Lower lobe of right lung (tissue), 2 donors: ENCODE measurements at regions not wholly inside any gene's neighbourhood (a gene's known extent, or its start where the extent isn't known, plus 50 kb on each side); places are given as distances from the start of the nearest gene placed in this dataset.

Experiments
- ATAC-seq, 2 donors: fragments of 200-7000 bp; cut with Tn5 transposase; one replicate each; pipeline ENCODE4 v1.9.1; 2020 to 2022; ENCODE audit warnings: mild to moderate bottlenecking in 2 of 2, moderate library complexity in 2 of 2
- DNase-seq: peaks from one replicate; pipeline ENCODE4 v3.0.0-alpha.2; 2020
- H3K27ac ChIP-seq: fragments of 200-600 bp; one replicate; pipeline ENCODE4 v1.8.0; 2022
- H3K27me3 ChIP-seq: fragments of 200-600 bp; one replicate; pipeline ENCODE4 v1.8.0; 2022; ENCODE audit warnings: low read depth
- H3K36me3 ChIP-seq: fragments of 200-600 bp; one replicate; pipeline ENCODE4 v1.8.0; 2022; ENCODE audit warnings: mild to moderate bottlenecking
- H3K4me1 ChIP-seq: fragments of 200-600 bp; one replicate; pipeline ENCODE4 v1.8.0; 2022
- H3K4me3 ChIP-seq: fragments of 200-600 bp; one replicate; pipeline ENCODE4 v1.8.0; 2022; ENCODE audit warnings: mild to moderate bottlenecking
- H3K9me3 ChIP-seq: fragments of 200-600 bp; one replicate; pipeline ENCODE4 v1.8.0; 2022
- intact Hi-C: fragments of 100-400 bp; cut with DNase I; formaldehyde crosslinking; loops from one replicate; pipeline ENCODE4 v1.11.0; 2022
- TF ChIP-seq, protein P1 (sequence below): fragments of 200-600 bp; IDR thresholded peaks from one replicate; pipeline ENCODE4 v1.8.0; 2022; ENCODE audit warnings: antibody characterized with exemption, mild to moderate bottlenecking
- donor health status: DM: no; HTN: yes; CAD: no; lungs with severe emphysema.

- Histone ChIP-seq H3K27me3 (no peaks in the 10 kb centered on the region), H3K4me3 (no peak overlapping the region), H3K4me1 (no peaks in the 10 kb centered on the region), H3K36me3 (no peaks in the 10 kb centered on the region), H3K27ac (no peak overlapping the region), H3K9me3 (no peaks in the 10 kb centered on the region)
- TF ChIP-seq, protein P1, sequence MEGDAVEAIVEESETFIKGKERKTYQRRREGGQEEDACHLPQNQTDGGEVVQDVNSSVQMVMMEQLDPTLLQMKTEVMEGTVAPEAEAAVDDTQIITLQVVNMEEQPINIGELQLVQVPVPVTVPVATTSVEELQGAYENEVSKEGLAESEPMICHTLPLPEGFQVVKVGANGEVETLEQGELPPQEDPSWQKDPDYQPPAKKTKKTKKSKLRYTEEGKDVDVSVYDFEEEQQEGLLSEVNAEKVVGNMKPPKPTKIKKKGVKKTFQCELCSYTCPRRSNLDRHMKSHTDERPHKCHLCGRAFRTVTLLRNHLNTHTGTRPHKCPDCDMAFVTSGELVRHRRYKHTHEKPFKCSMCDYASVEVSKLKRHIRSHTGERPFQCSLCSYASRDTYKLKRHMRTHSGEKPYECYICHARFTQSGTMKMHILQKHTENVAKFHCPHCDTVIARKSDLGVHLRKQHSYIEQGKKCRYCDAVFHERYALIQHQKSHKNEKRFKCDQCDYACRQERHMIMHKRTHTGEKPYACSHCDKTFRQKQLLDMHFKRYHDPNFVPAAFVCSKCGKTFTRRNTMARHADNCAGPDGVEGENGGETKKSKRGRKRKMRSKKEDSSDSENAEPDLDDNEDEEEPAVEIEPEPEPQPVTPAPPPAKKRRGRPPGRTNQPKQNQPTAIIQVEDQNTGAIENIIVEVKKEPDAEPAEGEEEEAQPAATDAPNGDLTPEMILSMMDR: no peak
- ATAC-seq (no peak), DNase-seq (no peak)
- intact Hi-C loops: no loop called here
These were observed 1001.6 kb upstream of the IGFBP7 start for GRCh38 chr4:58111818-58112217.

- Histone ChIP-seq H3K27me3 (no peaks in the 10 kb centered on the region), H3K4me3 (no peak overlapping the region), H3K27ac (no peak overlapping the region), H3K36me3 (no peaks in the 10 kb centered on the region), H3K9me3 (no peaks in the 10 kb centered on the region), H3K4me1 (no peaks in the 10 kb centered on the region)
- DNase-seq: no peak
- intact Hi-C loops: no loop called here
- no peak for ATAC-seq
- TF ChIP-seq, protein P1: no peak
These were observed 983.2 kb upstream of the IGFBP7 start for GRCh38 chr4:58093352-58093751.

GRCh38 chr4:58090539-58090938 is 980.4 kb upstream of the IGFBP7 start:
- no peak for ATAC-seq
- H3K4me1 ChIP-seq: no peaks in the 10 kb centered on the region
- intact Hi-C loops: no loop called here
- TF ChIP-seq, protein P1: no peak
- H3K9me3 ChIP-seq: no peaks in the 10 kb centered on the region
- no peak overlapping the region for H3K27ac ChIP-seq
- no peaks in the 10 kb centered on the region for H3K36me3 ChIP-seq
- no peak overlapping the region for H3K4me3 ChIP-seq
- no peak for DNase-seq
- H3K27me3 ChIP-seq: no peaks in the 10 kb centered on the region

- H3K4me1 ChIP-seq: no peaks in the 10 kb centered on the region
- no peaks in the 10 kb centered on the region for H3K27me3 ChIP-seq
- H3K9me3 ChIP-seq: no peaks in the 10 kb centered on the region
- DNase-seq (no peak), ATAC-seq (no peak)
- H3K27ac ChIP-seq: no peak overlapping the region
- intact Hi-C loops: no loop called here
- TF ChIP-seq, protein P1: no peak
- no peak overlapping the region for H3K4me3 ChIP-seq
- H3K36me3 ChIP-seq: no peaks in the 10 kb centered on the region
These were observed 971.2 kb upstream of the IGFBP7 start for GRCh38 chr4:58081356-58081755.

DNA sequence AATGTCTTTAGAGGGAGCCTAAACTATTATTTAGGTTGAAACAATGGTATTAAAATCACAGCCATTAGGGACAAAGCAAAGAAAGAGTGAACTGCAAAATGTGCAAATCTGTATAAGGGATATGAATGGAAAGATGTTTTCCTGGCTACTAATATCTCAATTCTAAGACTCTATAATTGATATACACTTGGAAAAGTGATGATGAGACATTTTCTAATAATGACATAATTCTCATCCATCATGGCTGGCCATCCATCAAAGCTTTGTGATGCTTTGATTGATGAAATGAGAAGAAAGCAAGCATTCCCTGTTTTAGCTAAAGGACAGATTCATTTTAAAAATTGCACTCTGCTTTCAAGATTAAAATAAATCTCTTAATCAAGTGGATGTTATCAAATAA is 965.5 kb upstream of the IGFBP7 start:
- TF ChIP-seq, protein P1: no peak
- no peak for DNase-seq
- intact Hi-C loops: no loop called here

GRCh38 chr4:58074382-58074781 is 964.2 kb upstream of the IGFBP7 start:
- Histone ChIP-seq H3K36me3 (no peaks in the 10 kb centered on the region), H3K4me3 (no peak overlapping the region), H3K4me1 (no peaks in the 10 kb centered on the region), H3K27ac (no peak overlapping the region), H3K9me3 (no peaks in the 10 kb centered on the region), H3K27me3 (no peaks in the 10 kb centered on the region)
- intact Hi-C loops: no loop called here
- no peak for DNase-seq
- TF ChIP-seq, protein P1: no peak
- no peak for ATAC-seq

More for the DNA sequence above, 965.5 kb upstream of the IGFBP7 start:
- H3K27ac ChIP-seq: no peak overlapping the region
- H3K4me3 ChIP-seq: no peak overlapping the region
- no peak for ATAC-seq
- H3K36me3 ChIP-seq: no peaks in the 10 kb centered on the region
- H3K4me1 ChIP-seq: no peaks in the 10 kb centered on the region
- H3K27me3 ChIP-seq: no peaks in the 10 kb centered on the region
- no peaks in the 10 kb centered on the region for H3K9me3 ChIP-seq
